Ovary (tissue), 3 donors: ENCODE measurements at regions not wholly inside any gene's neighbourhood (a gene's known extent, or its start where the extent isn't known, plus 50 kb on each side); places are given as distances from the start of the nearest gene placed in this dataset.

Experiments
- CTCF ChIP-seq, 3 donors: fragments of 450-650 bp in 2 of 3; fragments of 200-600 bp in 1 of 3; IDR thresholded peaks; one replicate each; pipeline versions ENCODE4 v1.5.1 to v1.8.0; 2016 to 2022; ENCODE audit warnings: antibody characterized with exemption in 3 of 3, mild to moderate bottlenecking in 1 of 3
- EP300 ChIP-seq: sonication (generic); formaldehyde crosslinking; IDR thresholded peaks from one replicate; pipeline ENCODE4 v1.6.1; 2017; ENCODE audit warnings: antibody characterized with exemption
- POLR2A ChIP-seq: fragments of 450-650 bp; IDR thresholded peaks from one replicate; pipeline ENCODE4 v1.6.1; 2017; ENCODE audit warnings: antibody characterized with exemption, mild to moderate bottlenecking, moderate library complexity
- donor health status: DM: no; HTN: no; CAD: no.

DNA sequence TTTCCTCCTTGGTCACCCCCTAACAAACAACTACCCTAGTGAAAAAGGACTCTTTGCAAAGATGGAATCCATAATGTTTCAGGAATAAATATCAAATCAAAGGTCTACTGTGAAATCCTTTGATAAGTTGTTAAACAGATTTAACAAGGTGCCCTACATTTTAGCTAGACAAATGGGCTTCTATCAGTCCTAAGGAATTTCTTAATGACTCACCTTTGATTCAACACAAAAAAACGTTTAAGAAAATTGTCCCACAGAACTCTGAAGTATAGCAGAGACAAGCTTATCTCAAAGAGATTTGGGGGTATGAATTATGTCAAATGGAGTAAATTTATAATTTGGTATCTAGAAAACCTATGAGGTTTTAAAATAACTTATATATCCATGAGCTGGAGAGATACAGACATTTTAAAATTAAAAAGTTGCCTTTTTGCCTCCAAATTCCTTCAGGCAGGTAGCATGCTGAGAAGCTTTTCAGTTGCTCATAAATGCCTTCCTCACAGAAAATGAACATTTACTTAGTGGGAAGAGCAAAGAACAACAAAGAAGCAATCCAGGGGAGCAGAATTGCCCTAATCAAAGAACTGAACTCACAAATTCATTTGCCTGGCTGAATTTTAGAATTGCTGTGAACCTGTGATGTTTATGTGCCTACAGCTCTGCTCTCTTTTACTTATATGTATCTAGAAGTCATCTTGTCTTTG, 649.3 kb downstream of the STPG2 start:
- TF ChIP-seq CTCF (IDR thresholded peaks at IDR 0.05) (no peak), POLR2A (no peak), EP300 (no peak)
